ENCODE measurements at regions not wholly inside any gene's neighbourhood (a gene's known extent, or its start where the extent isn't known, plus 50 kb on each side); places are given as distances from the start of the nearest gene placed in this dataset.

- Histone ChIP-seq H3K9ac (ENCODE audit: low read length) (no peak overlapping the region), H3K4me2 (ENCODE audit: low read length) (no peak overlapping the region), H3K4me3 (ENCODE audit: low read length) (no peak overlapping the region), H3K27ac (ENCODE audit: low read length) (no peak overlapping the region), H3K27me3 (ENCODE audit: insufficient read depth, low read depth, low read length) (no peaks in the 10 kb centered on the region), H3K36me3 (ENCODE audit: insufficient read depth, low read length) (no peaks in the 10 kb centered on the region), H4K20me1 (ENCODE audit: insufficient read depth) (no peaks in the 10 kb centered on the region), H3K9me3 (ENCODE audit: low read length) (no peaks in the 10 kb centered on the region), H3F3A (ENCODE audit: insufficient read depth, low read length, poor library complexity, severe bottlenecking) (no peaks in the 10 kb centered on the region), H3K9me2 (ENCODE audit: insufficient read depth, low read length) (no peaks in the 10 kb centered on the region), H2AFZ (ENCODE audit: low read depth, low read length) (no peak overlapping the region), H3K79me2 (replicated peaks; ENCODE audit: insufficient read depth, low read length) (no peaks in the 10 kb centered on the region)
- no peak for TF ChIP-seq REST (IDR thresholded peaks at IDR 0.05; ENCODE audit: borderline replicate concordance)
- TF ChIP-seq MXI1 (conservative IDR thresholded peaks at IDR 0.05; ENCODE audit: poor library complexity, severe bottlenecking), result no peak
- no peak for TF ChIP-seq TAF1 (IDR thresholded peaks at IDR 0.05; ENCODE audit: low read depth)
- TF ChIP-seq EP300 (conservative IDR thresholded peaks at IDR 0.05; ENCODE audit: poor library complexity, severe bottlenecking), result no peak
- TF ChIP-seq CTCF (IDR thresholded peaks at IDR 0.05; ENCODE audit: poor library complexity, severe bottlenecking), result no peak
- no peak for TF ChIP-seq SMC3 (conservative IDR thresholded peaks at IDR 0.05; ENCODE audit: poor library complexity)
- no peak for TF ChIP-seq EZH2 (IDR thresholded peaks at IDR 0.05; ENCODE audit: borderline replicate concordance, insufficient read depth, low read length, poor library complexity, severe bottlenecking)
- TF ChIP-seq POLR2AphosphoS5 (IDR thresholded peaks at IDR 0.05), result no peak
- no peak for TF ChIP-seq RAD21 (conservative IDR thresholded peaks at IDR 0.05)
Measured at GRCh38 chr2:184129073-184129472, 469.3 kb upstream of the ZNF804A start.

GRCh38 chr2:184137955-184138354 lies 460.4 kb upstream of the ZNF804A start:
- H3K27ac ChIP-seq (ENCODE audit: low read length), result no peak overlapping the region
- H3K9me2 ChIP-seq (ENCODE audit: insufficient read depth, low read length), result no peaks in the 10 kb centered on the region
- no peak overlapping the region for H2AFZ ChIP-seq (ENCODE audit: low read depth, low read length)
- H3K9me3 ChIP-seq (ENCODE audit: low read length), result no peaks in the 10 kb centered on the region
- H3K79me2 ChIP-seq (replicated peaks; ENCODE audit: insufficient read depth, low read length), result no peaks in the 10 kb centered on the region
- H4K20me1 ChIP-seq (ENCODE audit: insufficient read depth), result no peaks in the 10 kb centered on the region
- H3K36me3 ChIP-seq (ENCODE audit: insufficient read depth, low read length), result no peaks in the 10 kb centered on the region
- H3F3A ChIP-seq (ENCODE audit: insufficient read depth, low read length, poor library complexity, severe bottlenecking), result no peaks in the 10 kb centered on the region
- H3K27me3 ChIP-seq (ENCODE audit: insufficient read depth, low read depth, low read length), result no peaks in the 10 kb centered on the region
- no peak overlapping the region for H3K4me3 ChIP-seq (ENCODE audit: low read length)
- H3K4me2 ChIP-seq (ENCODE audit: low read length), result no peak overlapping the region
- no peak for TF ChIP-seq TAF1 (IDR thresholded peaks at IDR 0.05; ENCODE audit: low read depth)
- TF ChIP-seq CTCF (IDR thresholded peaks at IDR 0.05; ENCODE audit: poor library complexity, severe bottlenecking), result no peak
- TF ChIP-seq RAD21 (conservative IDR thresholded peaks at IDR 0.05), result no peak
- no peak for TF ChIP-seq SMC3 (conservative IDR thresholded peaks at IDR 0.05; ENCODE audit: poor library complexity)
- no peak for TF ChIP-seq POLR2AphosphoS5 (IDR thresholded peaks at IDR 0.05)
- TF ChIP-seq REST (IDR thresholded peaks at IDR 0.05; ENCODE audit: borderline replicate concordance), result no peak
- TF ChIP-seq EP300 (conservative IDR thresholded peaks at IDR 0.05; ENCODE audit: poor library complexity, severe bottlenecking), result no peak
- TF ChIP-seq MXI1 (conservative IDR thresholded peaks at IDR 0.05; ENCODE audit: poor library complexity, severe bottlenecking), result no peak
- TF ChIP-seq EZH2 (IDR thresholded peaks at IDR 0.05; ENCODE audit: borderline replicate concordance, insufficient read depth, low read length, poor library complexity, severe bottlenecking), result no peak
- no peak overlapping the region for H3K9ac ChIP-seq (ENCODE audit: low read length)
